GM21723 (cell line): ENCODE measurements at regions not wholly inside any gene's neighbourhood (a gene's known extent, or its start where the extent isn't known, plus 50 kb on each side); places are given as distances from the start of the nearest gene placed in this dataset.
"Not testable (repeated sequence)": the region's sequence is repeated elsewhere in the genome, so short reads cannot be mapped to it uniquely, and the experiment has no call there.

Experiments
- ATAC-seq: cut with Tn5 transposase; IDR thresholded peaks from one replicate; pipeline ENCODE4 v1.9.1; 2021; ENCODE audit warnings: mild to moderate bottlenecking, moderate library complexity; ENCODE audit not compliant: unreplicated experiment

- ATAC-seq, result no peak
Observed at GRCh38 chr22:47899894-47900293, 1137.4 kb downstream of the TBC1D22A start.

GRCh38 chr22:47898946-47899345 lies 1136.5 kb downstream of the TBC1D22A start:
- ATAC-seq, result no peak

GRCh38 chr22:47891609-47892008 lies 1129.2 kb downstream of the TBC1D22A start:
- no peak for ATAC-seq

- no peak for ATAC-seq
Observed at GRCh38 chr22:47888817-47889216, 1126.4 kb downstream of the TBC1D22A start.

GRCh38 chr22:47884775-47885174 lies 1122.3 kb downstream of the TBC1D22A start:
- no peak for ATAC-seq

GRCh38 chr22:47884200-47884599 lies 1121.8 kb downstream of the TBC1D22A start:
- no peak for ATAC-seq

GRCh38 chr22:47883757-47884156 lies 1121.3 kb downstream of the TBC1D22A start:
- ATAC-seq, result no peak

- ATAC-seq, result no peak
Observed at GRCh38 chr22:47879346-47879745, 1116.9 kb downstream of the TBC1D22A start.

- ATAC-seq, result no peak
Observed at GRCh38 chr22:47878460-47878859, 1116.0 kb downstream of the TBC1D22A start.

GRCh38 chr22:47872761-47873535 lies 1110.5 kb downstream of the TBC1D22A start:
- no peak for ATAC-seq

GRCh38 chr22:47865626-47866025 lies 1103.2 kb downstream of the TBC1D22A start:
- ATAC-seq, result no peak

- ATAC-seq, result no peak
Observed at GRCh38 chr22:47862394-47862793, 1099.9 kb downstream of the TBC1D22A start.

- ATAC-seq, result not testable (repeated sequence)
Observed at GRCh38 chr22:47860907-47861306, 1098.5 kb downstream of the TBC1D22A start.

- no peak for ATAC-seq
Observed at GRCh38 chr22:47859881-47860525, 1097.6 kb downstream of the TBC1D22A start.

- no peak for ATAC-seq
Observed at GRCh38 chr22:47858773-47859306, 1096.4 kb downstream of the TBC1D22A start.

GRCh38 chr22:47854680-47855079 lies 1092.2 kb downstream of the TBC1D22A start:
- ATAC-seq, result no peak

- ATAC-seq, result no peak
Observed at GRCh38 chr22:47854251-47854650, 1091.8 kb downstream of the TBC1D22A start.

GRCh38 chr22:47853750-47854149 lies 1091.3 kb downstream of the TBC1D22A start:
- no peak for ATAC-seq

GRCh38 chr22:47851586-47851985 lies 1089.1 kb downstream of the TBC1D22A start:
- ATAC-seq, result no peak

GRCh38 chr22:47850644-47851151 lies 1088.2 kb downstream of the TBC1D22A start:
- no peak for ATAC-seq

GRCh38 chr22:47849576-47849975 lies 1087.1 kb downstream of the TBC1D22A start:
- no peak for ATAC-seq
